IPS-18a (cell line): ENCODE measurements at regions not wholly inside any gene's neighbourhood (a gene's known extent, or its start where the extent isn't known, plus 50 kb on each side); places are given as distances from the start of the nearest gene placed in this dataset.

Experiments used
- H3K27ac ChIP-seq: one replicate; pipeline ENCODE4 v1.5.1; 2013; ENCODE audit warnings: low read length
- H3K27me3 ChIP-seq: one replicate; pipeline ENCODE4 v1.6.1; 2013; ENCODE audit warnings: mild to moderate bottlenecking, low read length; ENCODE audit not compliant: control insufficient read depth, insufficient read depth
- H3K36me3 ChIP-seq: one replicate; pipeline ENCODE4 v1.6.1; 2013; ENCODE audit warnings: low read depth, low read length; ENCODE audit not compliant: control insufficient read depth
- H3K4me1 ChIP-seq: one replicate; pipeline ENCODE4 v1.6.1; 2013; ENCODE audit warnings: low read depth, low read length; ENCODE audit not compliant: control insufficient read depth
- H3K4me3 ChIP-seq: one replicate; pipeline ENCODE4 v1.5.1; 2013; ENCODE audit warnings: low read length
- H3K9ac ChIP-seq: one replicate; pipeline ENCODE4 v1.6.1; 2013; ENCODE audit warnings: mild to moderate bottlenecking, low read length, moderate library complexity
- H3K9me3 ChIP-seq: one replicate; pipeline ENCODE4 v1.6.1; 2013; ENCODE audit warnings: low read depth, low read length; ENCODE audit not compliant: control insufficient read depth

- Histone ChIP-seq H3K27me3 (no peaks in the 10 kb centered on the region), H3K36me3 (no peaks in the 10 kb centered on the region), H3K4me3 (no peak overlapping the region), H3K9ac (no peak overlapping the region), H3K9me3 (no peaks in the 10 kb centered on the region), H3K4me1 (no peaks in the 10 kb centered on the region), H3K27ac (no peak overlapping the region)
These were observed 54.5 kb upstream of the TENT5A start for GRCh38 chr6:81806793-81807565.

GRCh38 chr6:81802356-81802755 is 49.9 kb upstream of the TENT5A start:
- Histone ChIP-seq H3K27ac (no peak overlapping the region), H3K27me3 (no peaks in the 10 kb centered on the region), H3K9ac (no peak overlapping the region), H3K36me3 (no peaks in the 10 kb centered on the region), H3K4me1 (peaks cover 5% of the 10 kb centered on the region), H3K4me3 (no peak overlapping the region), H3K9me3 (no peaks in the 10 kb centered on the region)
